HG03175 (cell line): ENCODE measurements at regions not wholly inside any gene's neighbourhood (a gene's known extent, or its start where the extent isn't known, plus 50 kb on each side); places are given as distances from the start of the nearest gene placed in this dataset.
"Not testable (repeated sequence)": the region's sequence is repeated elsewhere in the genome, so short reads cannot be mapped to it uniquely, and the experiment has no call there.

ENCODE experiments used
- ATAC-seq: cut with Tn5 transposase; IDR thresholded peaks from one replicate; pipeline ENCODE4 v1.9.1; 2021; ENCODE audit warnings: mild to moderate bottlenecking, moderate library complexity; ENCODE audit not compliant: unreplicated experiment

GRCh38 chr16:66120656-66121055 lies 245.8 kb upstream of the CDH5 start:
- no peak for ATAC-seq

GRCh38 chr16:66116163-66117002 lies 250.1 kb upstream of the CDH5 start:
- ATAC-seq, result no peak

GRCh38 chr16:66115373-66115772 lies 251.1 kb upstream of the CDH5 start:
- no peak for ATAC-seq

GRCh38 chr16:66113223-66113622 lies 253.3 kb upstream of the CDH5 start:
- ATAC-seq, result no peak

GRCh38 chr16:66109677-66110076 lies 256.8 kb upstream of the CDH5 start:
- no peak for ATAC-seq

GRCh38 chr16:66107661-66108060 lies 258.8 kb upstream of the CDH5 start:
- no peak for ATAC-seq

- ATAC-seq, result no peak
These were observed 263.3 kb upstream of the CDH5 start for GRCh38 chr16:66103211-66103610.

- ATAC-seq, result no peak
These were observed 267.2 kb upstream of the CDH5 start for GRCh38 chr16:66099306-66099705.

GRCh38 chr16:66097751-66098150 lies 268.7 kb upstream of the CDH5 start:
- no peak for ATAC-seq

- no peak for ATAC-seq
These were observed 270.8 kb upstream of the CDH5 start for GRCh38 chr16:66095676-66096075.

- ATAC-seq, result no peak
These were observed 273.3 kb upstream of the CDH5 start for GRCh38 chr16:66093191-66093590.

- no peak for ATAC-seq
These were observed 275.0 kb upstream of the CDH5 start for GRCh38 chr16:66091471-66091891.

GRCh38 chr16:66088681-66089080 lies 277.8 kb upstream of the CDH5 start:
- ATAC-seq, result no peak

GRCh38 chr16:66087308-66087707 lies 279.2 kb upstream of the CDH5 start:
- no peak for ATAC-seq

- no peak for ATAC-seq
These were observed 280.8 kb upstream of the CDH5 start for GRCh38 chr16:66085651-66086050.

- ATAC-seq, result not testable (repeated sequence)
These were observed 281.8 kb upstream of the CDH5 start for GRCh38 chr16:66084731-66085130.

GRCh38 chr16:66084306-66084705 lies 282.2 kb upstream of the CDH5 start:
- ATAC-seq, result no peak

- no peak for ATAC-seq
These were observed 283.3 kb upstream of the CDH5 start for GRCh38 chr16:66083171-66083570.

- no peak for ATAC-seq
These were observed 284.1 kb upstream of the CDH5 start for GRCh38 chr16:66082424-66082823.

- no peak for ATAC-seq
These were observed 284.6 kb upstream of the CDH5 start for GRCh38 chr16:66081775-66082366.

- no peak for ATAC-seq
These were observed 286.7 kb upstream of the CDH5 start for GRCh38 chr16:66079671-66080334.
